Fibroblast of the conjunctiva (primary cell): ENCODE measurements at regions not wholly inside any gene's neighbourhood (a gene's known extent, or its start where the extent isn't known, plus 50 kb on each side); places are given as distances from the start of the nearest gene placed in this dataset.

Experiments used
- DNase-seq: peaks from one replicate; pipeline ENCODE4 v3.0.0-alpha.2; 2010; ENCODE audit warnings: low read depth

- no peak for DNase-seq
Observed at GRCh38 chr21:22900490-22900889, 1902.3 kb downstream of the NCAM2 start.

- DNase-seq, result no peak
Observed at GRCh38 chr21:22903851-22904250, 1905.6 kb downstream of the NCAM2 start.

GRCh38 chr21:22904385-22904784, 1906.2 kb downstream of the NCAM2 start:
- DNase-seq, result no peak

GRCh38 chr21:22925032-22925431, 1926.8 kb downstream of the NCAM2 start:
- DNase-seq, result no peak

GRCh38 chr21:22927469-22927868, 1929.3 kb downstream of the NCAM2 start:
- DNase-seq, result no peak

GRCh38 chr21:22941779-22942490, 1943.7 kb downstream of the NCAM2 start:
- no peak for DNase-seq

GRCh38 chr21:22955559-22955958, 1957.3 kb downstream of the NCAM2 start:
- no peak for DNase-seq

- DNase-seq, result no peak
Observed at GRCh38 chr21:22961258-22961657, 1963.0 kb downstream of the NCAM2 start.

- DNase-seq, result no peak
Observed at GRCh38 chr21:22965455-22966135, 1967.4 kb downstream of the NCAM2 start.

- DNase-seq, result no peak
Observed at GRCh38 chr21:22981819-22982218, 1983.6 kb downstream of the NCAM2 start.

- no peak for DNase-seq
Observed at GRCh38 chr21:22993144-22993543, 1994.9 kb downstream of the NCAM2 start.

- no peak for DNase-seq
Observed at GRCh38 chr21:22993822-22994574, 1995.8 kb downstream of the NCAM2 start.

- DNase-seq, result no peak
Observed at GRCh38 chr21:23003951-23004350, 2005.7 kb downstream of the NCAM2 start.

GRCh38 chr21:23008601-23009202, 2010.5 kb downstream of the NCAM2 start:
- DNase-seq, result no peak

- no peak for DNase-seq
Observed at GRCh38 chr21:23009360-23009759, 2011.2 kb downstream of the NCAM2 start.

GRCh38 chr21:23014021-23014420, 2015.8 kb downstream of the NCAM2 start:
- no peak for DNase-seq

- no peak for DNase-seq
Observed at GRCh38 chr21:23016617-23017016, 2018.4 kb downstream of the NCAM2 start.

GRCh38 chr21:23017989-23018388, 2019.8 kb downstream of the NCAM2 start:
- DNase-seq, result no peak

GRCh38 chr21:23020969-23021368, 2022.8 kb downstream of the NCAM2 start:
- DNase-seq, result no peak

GRCh38 chr21:23021481-23021880, 2023.3 kb downstream of the NCAM2 start:
- no peak for DNase-seq

GRCh38 chr21:23026878-23027277, 2028.7 kb downstream of the NCAM2 start:
- no peak for DNase-seq

- no peak for DNase-seq
Observed at GRCh38 chr21:23039846-23040245, 2041.6 kb downstream of the NCAM2 start.

GRCh38 chr21:23045955-23046354, 2047.7 kb downstream of the NCAM2 start:
- no peak for DNase-seq
